Endothelial cell (in vitro differentiated cells): ENCODE measurements at regions not wholly inside any gene's neighbourhood (a gene's known extent, or its start where the extent isn't known, plus 50 kb on each side); places are given as distances from the start of the nearest gene placed in this dataset.

Source experiments
- DNase-seq: peaks from one replicate; pipeline ENCODE4 v3.0.0; 2021; ENCODE audit warnings: low spot score
- H3K27ac Mint-ChIP-seq: one replicate; pipeline ENCODE4 v1.8.0; 2021; ENCODE audit warnings: mixed read lengths, inconsistent platforms; ENCODE audit not compliant: unreplicated experiment
- H3K27me3 Mint-ChIP-seq: one replicate; pipeline ENCODE4 v1.8.0; 2021; ENCODE audit warnings: mild to moderate bottlenecking, moderate library complexity, mixed read lengths, inconsistent platforms; ENCODE audit not compliant: unreplicated experiment
- H3K36me3 Mint-ChIP-seq: one replicate; pipeline ENCODE4 v1.8.0; 2021; ENCODE audit warnings: mild to moderate bottlenecking, low read depth, mixed read lengths, inconsistent platforms; ENCODE audit not compliant: unreplicated experiment
- H3K4me1 Mint-ChIP-seq: one replicate; pipeline ENCODE4 v1.8.0; 2021; ENCODE audit warnings: mild to moderate bottlenecking, mixed read lengths, inconsistent platforms; ENCODE audit not compliant: unreplicated experiment
- H3K4me3 Mint-ChIP-seq: one replicate; pipeline ENCODE4 v1.8.0; 2021; ENCODE audit warnings: mild to moderate bottlenecking, mixed read lengths, inconsistent platforms; ENCODE audit not compliant: unreplicated experiment
- H3K9me3 Mint-ChIP-seq: one replicate; pipeline ENCODE4 v1.8.0; 2021; ENCODE audit warnings: mixed read lengths, inconsistent platforms; ENCODE audit not compliant: unreplicated experiment
- TF ChIP-seq, protein P1 (sequence below): fragments of 200-600 bp; sonication (generic); IDR thresholded peaks from one replicate; pipeline ENCODE4 v1.5.0; 2021; ENCODE audit warnings: antibody characterized with exemption; ENCODE audit not compliant: unreplicated experiment

DNA sequence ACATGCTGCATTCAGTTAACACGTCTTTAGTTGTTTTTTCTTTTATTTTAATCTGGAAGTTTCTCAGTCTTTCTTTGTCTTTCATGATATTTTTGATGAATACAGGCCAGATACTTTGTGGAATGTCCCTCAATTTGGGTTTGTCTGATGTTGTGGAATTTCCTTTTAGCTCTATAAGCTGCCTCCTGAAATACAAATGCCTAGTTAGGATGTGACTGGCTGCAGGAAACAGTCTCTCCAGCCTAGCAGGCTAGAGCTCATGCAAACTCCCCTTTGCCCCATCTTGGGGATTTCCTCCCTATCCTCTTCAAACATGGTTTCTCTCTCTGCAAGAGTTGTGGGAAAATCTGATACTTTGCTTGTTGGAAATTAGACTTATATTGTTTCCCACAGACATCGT is 89.3 kb upstream of the JAG1 start:
- H3K4me3 Mint-ChIP-seq = no peak overlapping the region
- H3K9me3 Mint-ChIP-seq = peaks cover 6% of the 10 kb centered on the region
- peaks cover 8% of the 10 kb centered on the region for H3K36me3 Mint-ChIP-seq
- no peak for DNase-seq
- H3K27me3 Mint-ChIP-seq = no peaks in the 10 kb centered on the region
- TF ChIP-seq, protein P1, sequence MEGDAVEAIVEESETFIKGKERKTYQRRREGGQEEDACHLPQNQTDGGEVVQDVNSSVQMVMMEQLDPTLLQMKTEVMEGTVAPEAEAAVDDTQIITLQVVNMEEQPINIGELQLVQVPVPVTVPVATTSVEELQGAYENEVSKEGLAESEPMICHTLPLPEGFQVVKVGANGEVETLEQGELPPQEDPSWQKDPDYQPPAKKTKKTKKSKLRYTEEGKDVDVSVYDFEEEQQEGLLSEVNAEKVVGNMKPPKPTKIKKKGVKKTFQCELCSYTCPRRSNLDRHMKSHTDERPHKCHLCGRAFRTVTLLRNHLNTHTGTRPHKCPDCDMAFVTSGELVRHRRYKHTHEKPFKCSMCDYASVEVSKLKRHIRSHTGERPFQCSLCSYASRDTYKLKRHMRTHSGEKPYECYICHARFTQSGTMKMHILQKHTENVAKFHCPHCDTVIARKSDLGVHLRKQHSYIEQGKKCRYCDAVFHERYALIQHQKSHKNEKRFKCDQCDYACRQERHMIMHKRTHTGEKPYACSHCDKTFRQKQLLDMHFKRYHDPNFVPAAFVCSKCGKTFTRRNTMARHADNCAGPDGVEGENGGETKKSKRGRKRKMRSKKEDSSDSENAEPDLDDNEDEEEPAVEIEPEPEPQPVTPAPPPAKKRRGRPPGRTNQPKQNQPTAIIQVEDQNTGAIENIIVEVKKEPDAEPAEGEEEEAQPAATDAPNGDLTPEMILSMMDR = no peak
- H3K4me1 Mint-ChIP-seq = peaks cover 36% of the 10 kb centered on the region
- no peak overlapping the region for H3K27ac Mint-ChIP-seq

DNA sequence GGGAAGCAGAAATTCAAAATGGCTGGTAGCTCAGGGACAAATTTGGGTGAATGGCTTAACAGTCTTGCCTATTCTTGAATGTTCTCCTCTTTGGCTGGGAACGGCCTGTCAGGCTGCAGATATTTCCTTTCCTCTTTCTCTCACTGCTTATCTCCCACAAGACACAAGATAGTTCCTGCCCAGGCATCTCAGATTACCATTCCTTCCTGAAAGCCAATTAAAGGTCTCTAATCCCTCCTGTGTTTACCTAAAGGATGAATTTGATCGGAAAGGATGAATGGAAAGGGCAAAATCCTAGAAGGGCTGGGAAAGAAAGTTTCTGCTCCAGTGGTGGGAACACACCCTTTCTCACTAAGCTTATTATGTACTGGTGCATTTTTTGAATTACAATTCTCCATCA is 95.9 kb upstream of the JAG1 start:
- Mint-ChIP-seq H3K27me3 (peaks cover 3% of the 10 kb centered on the region), H3K4me3 (no peak overlapping the region), H3K9me3 (no peaks in the 10 kb centered on the region), H3K36me3 (peaks cover under 1% of the 10 kb centered on the region), H3K27ac (peak overlapping the region; percentile 88), H3K4me1 (peaks cover 48% of the 10 kb centered on the region)
- no peak for DNase-seq
- TF ChIP-seq, protein P1 = no peak

DNA sequence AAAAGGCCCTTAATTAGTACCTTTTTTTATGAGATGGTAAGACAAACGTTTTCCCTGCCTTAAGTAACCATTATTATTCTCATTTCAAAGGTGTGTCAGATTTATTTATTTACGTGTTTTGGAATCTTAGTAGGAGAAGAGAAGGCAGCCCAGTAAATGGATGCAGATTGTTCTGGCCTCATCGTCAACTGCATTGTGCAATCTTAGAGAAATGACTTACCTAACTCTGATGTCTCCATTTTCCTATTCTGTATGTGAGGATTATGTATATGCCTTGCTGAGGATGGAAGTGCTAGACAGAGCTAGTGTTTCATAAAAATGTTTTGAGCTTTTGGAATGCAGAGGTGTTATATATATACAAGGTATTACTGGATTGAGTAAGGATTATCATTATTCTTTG is 97.0 kb upstream of the JAG1 start:
- DNase-seq = no peak
- Mint-ChIP-seq H3K9me3 (no peaks in the 10 kb centered on the region), H3K27me3 (peaks cover 3% of the 10 kb centered on the region), H3K4me1 (peaks cover 43% of the 10 kb centered on the region), H3K27ac (no peak overlapping the region), H3K4me3 (no peak overlapping the region), H3K36me3 (no peaks in the 10 kb centered on the region)
- TF ChIP-seq, protein P1 = no peak

DNA sequence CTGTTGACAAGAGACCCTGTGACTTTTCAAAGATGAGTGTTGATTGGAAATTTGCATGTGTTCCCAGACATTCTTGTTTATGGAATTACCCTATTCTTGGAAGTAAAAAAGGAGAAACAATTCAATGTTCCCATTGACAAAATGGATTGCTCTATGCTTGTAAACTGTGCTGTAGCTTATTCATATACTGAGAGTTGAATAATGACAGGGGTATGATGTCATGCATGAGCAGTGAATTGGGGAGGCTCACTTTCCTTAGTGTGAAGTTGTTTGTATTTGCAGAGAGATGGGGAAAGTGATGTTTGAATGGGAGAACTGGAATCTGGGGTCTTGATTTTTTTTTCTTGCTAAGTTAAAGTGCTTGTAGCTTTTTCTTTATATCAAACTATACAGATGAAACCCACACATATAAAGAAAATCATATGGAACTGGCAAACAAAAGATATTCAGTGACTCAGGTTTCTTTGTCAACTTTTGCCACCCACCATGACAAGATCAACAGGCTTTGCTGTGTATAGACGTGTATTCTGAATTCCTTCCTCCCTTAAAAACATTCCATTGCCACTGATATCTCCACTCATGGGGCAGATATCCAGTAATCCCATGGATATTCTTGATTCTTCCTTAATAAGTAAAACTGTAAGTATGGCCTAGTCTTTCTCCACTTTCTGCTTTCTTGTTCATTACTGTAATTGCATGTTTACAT is 97.8 kb upstream of the JAG1 start:
- H3K36me3 Mint-ChIP-seq = no peaks in the 10 kb centered on the region
- TF ChIP-seq, protein P1 = no peak
- DNase-seq = no peak
- H3K4me3 Mint-ChIP-seq = no peak overlapping the region
- no peaks in the 10 kb centered on the region for H3K9me3 Mint-ChIP-seq
- no peak overlapping the region for H3K27ac Mint-ChIP-seq
- H3K27me3 Mint-ChIP-seq = peaks cover 4% of the 10 kb centered on the region
- H3K4me1 Mint-ChIP-seq = peaks cover 40% of the 10 kb centered on the region

DNA sequence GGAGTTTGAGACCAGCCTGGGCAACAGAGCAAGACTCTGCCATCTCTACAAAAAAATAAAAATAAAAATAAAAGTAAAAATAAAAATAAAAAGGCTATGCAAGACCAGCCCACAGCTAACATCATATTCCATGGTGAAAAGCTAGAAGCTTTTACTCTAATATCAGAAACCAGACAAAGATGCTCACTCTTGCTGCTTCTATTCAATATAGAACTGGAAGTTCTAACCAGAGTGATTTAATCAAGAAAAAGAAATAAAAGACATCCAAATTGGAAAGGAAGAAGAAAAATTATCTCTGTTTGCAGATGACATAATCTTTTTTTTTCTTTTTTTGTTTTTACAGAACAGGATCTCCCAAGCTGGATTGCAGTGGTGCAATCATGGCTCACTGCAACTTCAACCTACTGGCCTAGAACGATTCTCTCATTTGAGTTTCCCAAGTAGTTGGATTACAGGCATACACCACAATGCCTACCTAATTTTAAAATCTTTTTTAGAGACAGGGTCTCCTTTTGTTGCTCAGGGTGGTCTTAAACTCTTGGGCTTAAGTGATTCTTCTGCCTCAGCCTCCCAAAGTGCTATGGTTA is 100.7 kb upstream of the JAG1 start:
- Mint-ChIP-seq H3K27me3 (peaks cover 4% of the 10 kb centered on the region), H3K4me3 (no peak overlapping the region), H3K4me1 (peaks cover 33% of the 10 kb centered on the region), H3K27ac (no peak overlapping the region), H3K36me3 (no peaks in the 10 kb centered on the region), H3K9me3 (no peaks in the 10 kb centered on the region)
- DNase-seq = no peak
- TF ChIP-seq, protein P1 = no peak
